HUDEP-2 (cell line): ENCODE measurements at regions not wholly inside any gene's neighbourhood (a gene's known extent, or its start where the extent isn't known, plus 50 kb on each side); places are given as distances from the start of the nearest gene placed in this dataset.

Experiments
- DNase-seq, 76 experiments: peaks; one replicate each; lab custom pipeline; 2025; ENCODE audit not compliant: unreplicated experiment in 76 of 76; lab: John Stamatoyannopoulos, UW

DNA sequence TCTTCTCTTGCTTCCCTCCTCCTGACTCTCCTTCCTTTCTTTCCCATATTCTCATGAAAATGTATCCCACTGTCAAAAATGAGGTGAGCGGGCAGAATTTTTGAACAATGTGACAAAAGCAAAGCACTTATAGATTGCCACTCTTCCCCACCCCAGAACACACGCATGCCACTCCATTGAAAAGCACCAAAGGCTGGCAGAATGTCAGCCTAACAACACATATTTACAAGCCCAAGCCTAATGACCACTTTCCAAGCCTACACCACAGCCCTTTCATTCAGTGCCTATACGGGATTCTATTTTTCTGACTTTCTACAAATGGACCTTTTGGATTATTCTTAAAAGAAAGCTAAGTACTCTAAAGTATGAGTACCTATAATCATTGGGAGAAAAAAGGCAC, 62.9 kb upstream of the METAP2 start:
- no peak for DNase-seq

DNA sequence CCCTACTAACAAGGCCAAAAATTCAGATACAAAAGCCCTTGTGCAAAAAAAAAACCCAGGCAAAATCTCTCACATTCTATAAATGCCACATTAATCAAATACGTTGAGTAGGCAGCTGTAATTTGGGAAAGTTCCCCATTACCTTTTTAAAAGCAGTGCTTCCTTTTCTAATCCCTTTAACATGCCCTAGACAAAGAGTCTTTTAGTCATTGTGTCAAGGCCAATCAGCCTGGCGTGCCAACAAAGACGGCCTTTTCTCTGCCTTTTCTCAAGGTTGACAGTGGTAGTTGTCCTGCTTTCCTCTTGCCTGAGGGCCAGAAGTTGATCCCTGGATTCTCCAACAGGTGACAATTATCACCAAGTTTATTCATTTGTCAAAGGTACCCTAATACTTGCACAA, 62.5 kb upstream of the METAP2 start:
- no peak for DNase-seq

DNA sequence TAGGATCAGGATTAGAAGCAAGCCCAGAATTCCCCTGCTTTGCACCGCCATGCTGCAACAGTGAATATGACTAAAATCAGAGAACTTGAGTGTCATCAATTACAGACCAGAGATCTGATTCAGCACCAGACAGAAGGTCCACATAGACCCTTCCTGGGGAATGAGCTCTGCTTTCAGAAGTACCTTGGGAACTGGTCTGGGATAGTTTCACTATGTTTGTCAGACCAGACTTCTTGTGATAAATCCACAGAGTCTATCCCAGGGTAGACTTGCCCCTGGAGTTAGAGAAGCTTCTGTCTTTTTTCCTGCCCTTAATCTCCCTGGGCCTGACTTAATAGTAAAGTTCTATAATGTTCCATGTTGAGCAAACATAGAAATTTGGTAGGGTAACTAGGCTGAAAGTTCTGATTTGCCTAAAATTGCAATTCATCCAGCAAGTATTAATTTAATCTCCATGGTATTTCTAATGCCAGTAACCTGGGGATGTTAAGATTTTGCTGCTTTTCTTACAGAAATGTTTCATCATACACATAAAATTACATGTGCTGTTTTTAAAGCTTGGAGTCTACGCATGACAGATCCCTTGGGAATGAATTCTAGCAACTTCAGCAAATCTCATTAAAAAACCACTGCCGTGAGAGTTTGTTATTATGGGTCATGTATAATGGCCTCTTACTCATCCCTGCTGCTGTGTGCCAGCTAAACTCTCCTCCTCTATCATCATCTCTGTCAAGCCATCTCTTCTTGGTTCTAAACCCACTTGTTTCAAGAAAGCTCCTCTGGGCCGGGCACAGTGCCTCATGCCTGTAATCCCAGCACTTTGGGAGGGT, 61.3 kb upstream of the METAP2 start:
- DNase-seq = no peak

DNA sequence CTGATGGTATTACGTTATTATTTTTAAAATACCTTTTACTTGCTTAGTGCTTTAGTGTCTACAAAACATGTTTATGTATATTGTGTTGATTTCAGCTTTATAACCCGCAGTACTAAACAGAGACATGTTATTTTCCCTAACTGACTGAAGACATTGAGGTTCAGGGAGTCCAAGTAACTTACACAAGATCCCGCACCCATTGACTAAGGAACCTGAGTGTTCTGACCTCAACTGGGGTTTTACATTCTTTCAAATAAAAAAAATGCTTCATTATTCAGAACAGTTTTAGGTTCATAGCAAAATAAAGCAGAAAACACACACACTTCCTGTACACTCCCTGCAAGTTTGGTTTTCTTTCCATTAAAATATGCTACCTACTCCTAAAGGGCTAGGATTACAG, 60.4 kb upstream of the METAP2 start:
- no peak for DNase-seq

- DNase-seq = no peak
Measured at GRCh38 chr12:95415451-95415850, 58.5 kb upstream of the METAP2 start.

DNA sequence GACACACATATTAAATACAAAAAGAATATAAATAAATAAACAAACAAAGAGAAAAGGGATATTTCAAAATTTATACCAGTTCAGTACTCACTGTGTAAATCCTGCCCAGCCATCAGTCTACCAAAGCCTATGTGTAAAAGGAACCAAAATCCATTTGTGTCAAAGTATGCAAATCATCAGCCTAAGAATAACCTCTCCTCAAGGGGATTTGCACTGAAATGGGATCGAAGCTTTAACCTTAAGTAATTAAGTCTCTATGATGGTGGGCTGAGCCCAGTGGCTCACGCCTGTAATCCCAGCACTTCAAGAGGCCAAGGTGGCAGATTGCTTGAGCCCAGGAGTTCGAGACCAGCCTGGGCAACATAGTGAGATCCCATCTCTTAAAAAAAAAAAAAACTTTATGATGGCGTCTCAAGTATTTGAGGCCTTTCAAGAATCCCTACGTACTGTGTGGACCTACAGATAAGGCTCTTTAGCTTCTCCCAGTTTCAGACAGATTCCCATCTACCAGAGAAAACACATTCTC, 57.8 kb upstream of the METAP2 start:
- no peak for DNase-seq

DNA sequence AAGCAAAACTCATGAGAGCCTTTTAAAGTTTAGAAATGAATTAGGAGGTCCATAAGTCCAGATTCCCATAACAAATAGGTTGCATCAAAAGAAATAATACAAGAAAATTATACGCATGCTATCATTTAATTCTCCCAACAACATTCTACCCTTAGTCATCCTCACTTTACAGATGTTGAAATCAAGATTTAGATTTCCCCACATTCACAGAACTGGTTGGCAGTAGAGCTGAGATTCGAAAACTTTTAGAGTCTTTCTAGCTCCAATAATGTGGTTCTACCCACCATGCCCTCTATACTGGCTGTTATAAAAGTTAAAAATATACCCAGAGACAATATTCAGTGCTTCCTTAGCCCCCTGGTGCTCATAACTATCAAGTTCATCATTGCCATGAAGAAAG, 56.6 kb upstream of the METAP2 start:
- no peak for DNase-seq

- no peak for DNase-seq
Measured at GRCh38 chr12:95418142-95418541, 55.8 kb upstream of the METAP2 start.
